ENCODE measurements at regions not wholly inside any gene's neighbourhood (a gene's known extent, or its start where the extent isn't known, plus 50 kb on each side); places are given as distances from the start of the nearest gene placed in this dataset.

GRCh38 chr7:136667584-136667983, 200.9 kb upstream of the CHRM2 start:
- WGBS, 5 donors, result 59 to 91% (median 77%) methylated on average over 1 of the region's 1 CpG
- TF ChIP-seq POLR2A (IDR thresholded peaks at IDR 0.05) (no peak), POLR2AphosphoS5 (IDR thresholded peaks at IDR 0.05) (no peak), CTCF (IDR thresholded peaks at IDR 0.05 in 8 of 11, conservative IDR thresholded peaks at IDR 0.05 in 3 of 11) (no peak)
- Histone ChIP-seq H3K4me1 (no peaks in the 10 kb centered on the region), H3K36me3 (no peaks in the 10 kb centered on the region), H3K4me3 (no peak overlapping the region), H3K27me3 (replicated peaks in 1 of 7) (no peaks in the 10 kb centered on the region), H3K9me3 (peaks cover 0 to 32% (median 21%) of the 10 kb centered on the region in 8 donors), H3K27ac (no peak overlapping the region)
- intact Hi-C loops (cut with DNase I; ENCODE audit: low total_unique reads), result no loop called here
- DNase-seq, result no peak

GRCh38 chr7:136665878-136666509, 202.5 kb upstream of the CHRM2 start:
- TF ChIP-seq CTCF (IDR thresholded peaks at IDR 0.05 in 8 of 11, conservative IDR thresholded peaks at IDR 0.05 in 3 of 11) (no peak), POLR2A (IDR thresholded peaks at IDR 0.05) (no peak), POLR2AphosphoS5 (IDR thresholded peaks at IDR 0.05) (no peak)
- H3K4me1 ChIP-seq, result no peaks in the 10 kb centered on the region
- DNase-seq, result no peak
- intact Hi-C loops (cut with DNase I; ENCODE audit: low total_unique reads), result no loop called here
- H3K27me3 ChIP-seq (replicated peaks in 1 of 7), result no peaks in the 10 kb centered on the region
- peaks cover 0 to 16% (median 5%) of the 10 kb centered on the region in 8 donors for H3K9me3 ChIP-seq
- WGBS, 5 donors, result 56 to 60% (median 58%) methylated on average over 5 of the region's 5 CpGs
- no peak overlapping the region for H3K4me3 ChIP-seq
- H3K36me3 ChIP-seq, result no peaks in the 10 kb centered on the region
- H3K27ac ChIP-seq, result no peak overlapping the region

GRCh38 chr7:136664537-136664936, 203.9 kb upstream of the CHRM2 start:
- H3K4me1 ChIP-seq, result no peaks in the 10 kb centered on the region
- H3K27me3 ChIP-seq (replicated peaks in 1 of 7), result no peaks in the 10 kb centered on the region
- no peak overlapping the region for H3K4me3 ChIP-seq
- intact Hi-C loops (cut with DNase I; ENCODE audit: low total_unique reads), result no loop called here
- no peak overlapping the region for H3K27ac ChIP-seq
- no peak for DNase-seq
- no peak for TF ChIP-seq POLR2A (IDR thresholded peaks at IDR 0.05)
- no peak for TF ChIP-seq CTCF (IDR thresholded peaks at IDR 0.05 in 8 of 11, conservative IDR thresholded peaks at IDR 0.05 in 3 of 11)
- TF ChIP-seq POLR2AphosphoS5 (IDR thresholded peaks at IDR 0.05), result no peak
- H3K9me3 ChIP-seq, result peaks cover 0 to 5% (median 0%) of the 10 kb centered on the region in 8 donors
- no peaks in the 10 kb centered on the region for H3K36me3 ChIP-seq
- 8 to 19% (median 15%) methylated on average over 1 of the region's 1 CpG for WGBS, 5 donors

GRCh38 chr7:136657482-136657921, 210.9 kb upstream of the CHRM2 start:
- Histone ChIP-seq H3K4me3 (no peak overlapping the region), H3K27ac (no peak overlapping the region), H3K9me3 (no peaks in the 10 kb centered on the region), H3K27me3 (replicated peaks in 1 of 7) (no peaks in the 10 kb centered on the region), H3K4me1 (no peaks in the 10 kb centered on the region), H3K36me3 (no peaks in the 10 kb centered on the region)
- 47 to 75% (median 61%) methylated on average over 2 of the region's 2 CpGs for WGBS, 5 donors
- intact Hi-C loops (cut with DNase I; ENCODE audit: low total_unique reads), result no loop called here
- DNase-seq, result no peak
- TF ChIP-seq POLR2A (IDR thresholded peaks at IDR 0.05) (no peak), CTCF (IDR thresholded peaks at IDR 0.05 in 8 of 11, conservative IDR thresholded peaks at IDR 0.05 in 3 of 11) (no peak), POLR2AphosphoS5 (IDR thresholded peaks at IDR 0.05) (no peak)
